Islet of Langerhans (tissue), 1 donor: ENCODE measurements at regions not wholly inside any gene's neighbourhood (a gene's known extent, or its start where the extent isn't known, plus 50 kb on each side); places are given as distances from the start of the nearest gene placed in this dataset.
"Not testable (repeated sequence)": the region's sequence is repeated elsewhere in the genome, so short reads cannot be mapped to it uniquely, and the experiment has no call there.

Experiments
- FAIRE-seq: peaks from one replicate; lab custom pipeline; 2011; peaks lifted over from hg19 to GRCh38; lab: Jason Lieb, UNC

- FAIRE-seq: no peak
Observed at GRCh38 chr1:30562559-30562958, 160.8 kb downstream of the MATN1 start.

- FAIRE-seq: no peak
Observed at GRCh38 chr1:30551603-30552002, 171.8 kb downstream of the MATN1 start.

GRCh38 chr1:30550365-30551220 is 172.8 kb downstream of the MATN1 start:
- no peak for FAIRE-seq

GRCh38 chr1:30549872-30550271 is 173.5 kb downstream of the MATN1 start:
- FAIRE-seq: not testable (repeated sequence)

GRCh38 chr1:30548294-30548693 is 175.1 kb downstream of the MATN1 start:
- no peak for FAIRE-seq

GRCh38 chr1:30547326-30547725 is 176.1 kb downstream of the MATN1 start:
- not testable (repeated sequence) for FAIRE-seq

GRCh38 chr1:30545365-30545764 is 178.0 kb downstream of the MATN1 start:
- no peak for FAIRE-seq

GRCh38 chr1:30541721-30542485 is 181.5 kb downstream of the MATN1 start:
- no peak for FAIRE-seq

GRCh38 chr1:30540611-30541192 is 182.7 kb downstream of the MATN1 start:
- FAIRE-seq: no peak

GRCh38 chr1:30539884-30540283 is 183.5 kb downstream of the MATN1 start:
- FAIRE-seq: no peak

- no peak for FAIRE-seq
Observed at GRCh38 chr1:30538993-30539867, 184.2 kb downstream of the MATN1 start.

- no peak for FAIRE-seq
Observed at GRCh38 chr1:30538226-30538992, 185.0 kb downstream of the MATN1 start.

- FAIRE-seq: no peak
Observed at GRCh38 chr1:30537279-30537678, 186.1 kb downstream of the MATN1 start.

- FAIRE-seq: no peak
Observed at GRCh38 chr1:30536530-30536929, 186.9 kb downstream of the MATN1 start.

GRCh38 chr1:30535595-30536325 is 187.6 kb downstream of the MATN1 start:
- FAIRE-seq: no peak

GRCh38 chr1:30534551-30534940 is 188.8 kb downstream of the MATN1 start:
- no peak for FAIRE-seq

- no peak for FAIRE-seq
Observed at GRCh38 chr1:30533796-30534550, 189.4 kb downstream of the MATN1 start.

- no peak for FAIRE-seq
Observed at GRCh38 chr1:30533141-30533540, 190.2 kb downstream of the MATN1 start.

- FAIRE-seq: no peak
Observed at GRCh38 chr1:30532621-30533020, 190.8 kb downstream of the MATN1 start.
